ENCODE measurements at regions not wholly inside any gene's neighbourhood (a gene's known extent, or its start where the extent isn't known, plus 50 kb on each side); places are given as distances from the start of the nearest gene placed in this dataset.
"Not testable (repeated sequence)": the region's sequence is repeated elsewhere in the genome, so short reads cannot be mapped to it uniquely, and the experiment has no call there.

GRCh38 chr2:239650674-239651073, 249.9 kb upstream of the HDAC4 start:
- Mint-ChIP-seq H3K27ac (ENCODE audit: unreplicated experiment) (no peak overlapping the region), H3K4me1 (ENCODE audit: low read depth) (no peaks in the 10 kb centered on the region), H3K27me3 (ENCODE audit: low read depth) (peaks cover 26% of the 10 kb centered on the region), H3K36me3 (ENCODE audit: low read depth) (no peaks in the 10 kb centered on the region), H3K9me3 (ENCODE audit: low read depth) (peaks cover 5% of the 10 kb centered on the region), H3K4me3 (ENCODE audit: unreplicated experiment) (no peak overlapping the region)
- DNase-seq (ENCODE audit: low spot score): no peak
- no peak for TF ChIP-seq CTCF (IDR thresholded peaks at IDR 0.05)

- H3K4me1 Mint-ChIP-seq (ENCODE audit: low read depth): no peaks in the 10 kb centered on the region
- no peaks in the 10 kb centered on the region for H3K36me3 Mint-ChIP-seq (ENCODE audit: low read depth)
- H3K27ac Mint-ChIP-seq (ENCODE audit: unreplicated experiment): no peak overlapping the region
- H3K9me3 Mint-ChIP-seq (ENCODE audit: low read depth): peaks cover 5% of the 10 kb centered on the region
- no peak for TF ChIP-seq CTCF (IDR thresholded peaks at IDR 0.05)
- peaks cover 21% of the 10 kb centered on the region for H3K27me3 Mint-ChIP-seq (ENCODE audit: low read depth)
- no peak overlapping the region for H3K4me3 Mint-ChIP-seq (ENCODE audit: unreplicated experiment)
- DNase-seq (ENCODE audit: low spot score): no peak
Measured at GRCh38 chr2:239649309-239649708, 248.5 kb upstream of the HDAC4 start.

GRCh38 chr2:239648607-239649006, 247.8 kb upstream of the HDAC4 start:
- H3K27me3 Mint-ChIP-seq (ENCODE audit: low read depth): peaks cover 21% of the 10 kb centered on the region
- no peaks in the 10 kb centered on the region for H3K4me1 Mint-ChIP-seq (ENCODE audit: low read depth)
- peaks cover 5% of the 10 kb centered on the region for H3K9me3 Mint-ChIP-seq (ENCODE audit: low read depth)
- TF ChIP-seq CTCF (IDR thresholded peaks at IDR 0.05): no peak
- H3K36me3 Mint-ChIP-seq (ENCODE audit: low read depth): no peaks in the 10 kb centered on the region
- no peak overlapping the region for H3K4me3 Mint-ChIP-seq (ENCODE audit: unreplicated experiment)
- no peak overlapping the region for H3K27ac Mint-ChIP-seq (ENCODE audit: unreplicated experiment)
- no peak for DNase-seq (ENCODE audit: low spot score)

GRCh38 chr2:239647052-239647819, 246.4 kb upstream of the HDAC4 start:
- TF ChIP-seq CTCF (IDR thresholded peaks at IDR 0.05): no peak
- H3K4me3 Mint-ChIP-seq (ENCODE audit: unreplicated experiment): no peak overlapping the region
- H3K4me1 Mint-ChIP-seq (ENCODE audit: low read depth): no peaks in the 10 kb centered on the region

GRCh38 chr2:239646184-239646583, 245.4 kb upstream of the HDAC4 start:
- Mint-ChIP-seq H3K4me1 (ENCODE audit: low read depth) (no peaks in the 10 kb centered on the region), H3K9me3 (ENCODE audit: low read depth) (peaks cover 5% of the 10 kb centered on the region), H3K36me3 (ENCODE audit: low read depth) (no peaks in the 10 kb centered on the region), H3K27ac (ENCODE audit: unreplicated experiment) (no peak overlapping the region), H3K27me3 (ENCODE audit: low read depth) (peaks cover 19% of the 10 kb centered on the region), H3K4me3 (ENCODE audit: unreplicated experiment) (no peak overlapping the region)
- no peak for TF ChIP-seq CTCF (IDR thresholded peaks at IDR 0.05)
- no peak for DNase-seq (ENCODE audit: low spot score)

More at GRCh38 chr2:239647052-239647819, 246.4 kb upstream of the HDAC4 start:
- no peak overlapping the region for H3K27ac Mint-ChIP-seq (ENCODE audit: unreplicated experiment)
- DNase-seq (ENCODE audit: low spot score): no peak
- H3K9me3 Mint-ChIP-seq (ENCODE audit: low read depth): peaks cover 5% of the 10 kb centered on the region
- H3K36me3 Mint-ChIP-seq (ENCODE audit: low read depth): no peaks in the 10 kb centered on the region
- peaks cover 21% of the 10 kb centered on the region for H3K27me3 Mint-ChIP-seq (ENCODE audit: low read depth)

- H3K4me1 Mint-ChIP-seq (ENCODE audit: low read depth); H3K9me3 Mint-ChIP-seq (ENCODE audit: low read depth); H3K4me3 Mint-ChIP-seq (ENCODE audit: unreplicated experiment); H3K27ac Mint-ChIP-seq (ENCODE audit: unreplicated experiment); H3K36me3 Mint-ChIP-seq (ENCODE audit: low read depth); DNase-seq (ENCODE audit: low spot score): not testable (repeated sequence)
- H3K27me3 Mint-ChIP-seq (ENCODE audit: low read depth): peaks cover 11% of the 10 kb centered on the region
Measured at GRCh38 chr2:239644594-239644993, 243.8 kb upstream of the HDAC4 start.

Data from chondrocyte (in vitro differentiated cells).